ENCODE measurements at regions not wholly inside any gene's neighbourhood (a gene's known extent, or its start where the extent isn't known, plus 50 kb on each side); places are given as distances from the start of the nearest gene placed in this dataset.

DNA sequence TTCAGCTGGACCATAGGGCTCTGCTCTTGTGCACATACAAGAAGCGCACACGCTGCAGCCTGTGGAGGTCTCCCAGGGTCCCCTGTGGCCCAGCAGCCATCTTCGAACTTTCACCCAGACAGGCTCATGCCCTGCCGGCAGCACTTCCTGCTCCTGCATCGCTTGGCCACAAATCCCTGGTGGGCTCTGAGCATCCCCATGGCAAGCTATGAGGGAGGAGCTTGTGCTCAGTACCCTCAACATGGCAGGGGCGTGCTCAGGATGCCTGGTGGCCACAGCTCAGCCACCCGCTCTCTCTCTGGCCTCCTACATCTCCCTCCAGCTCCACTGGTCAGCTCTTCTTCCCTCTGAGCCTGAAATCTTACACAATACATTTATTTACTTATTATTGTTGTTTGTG, 63.7 kb downstream of the IRX2 start:
- H3K27ac ChIP-seq: no peak overlapping the region
- TF ChIP-seq, protein P1, sequence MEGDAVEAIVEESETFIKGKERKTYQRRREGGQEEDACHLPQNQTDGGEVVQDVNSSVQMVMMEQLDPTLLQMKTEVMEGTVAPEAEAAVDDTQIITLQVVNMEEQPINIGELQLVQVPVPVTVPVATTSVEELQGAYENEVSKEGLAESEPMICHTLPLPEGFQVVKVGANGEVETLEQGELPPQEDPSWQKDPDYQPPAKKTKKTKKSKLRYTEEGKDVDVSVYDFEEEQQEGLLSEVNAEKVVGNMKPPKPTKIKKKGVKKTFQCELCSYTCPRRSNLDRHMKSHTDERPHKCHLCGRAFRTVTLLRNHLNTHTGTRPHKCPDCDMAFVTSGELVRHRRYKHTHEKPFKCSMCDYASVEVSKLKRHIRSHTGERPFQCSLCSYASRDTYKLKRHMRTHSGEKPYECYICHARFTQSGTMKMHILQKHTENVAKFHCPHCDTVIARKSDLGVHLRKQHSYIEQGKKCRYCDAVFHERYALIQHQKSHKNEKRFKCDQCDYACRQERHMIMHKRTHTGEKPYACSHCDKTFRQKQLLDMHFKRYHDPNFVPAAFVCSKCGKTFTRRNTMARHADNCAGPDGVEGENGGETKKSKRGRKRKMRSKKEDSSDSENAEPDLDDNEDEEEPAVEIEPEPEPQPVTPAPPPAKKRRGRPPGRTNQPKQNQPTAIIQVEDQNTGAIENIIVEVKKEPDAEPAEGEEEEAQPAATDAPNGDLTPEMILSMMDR (IDR thresholded peaks at IDR 0.05): no peak
- no peak overlapping the region for H3K4me3 ChIP-seq
- H3K4me1 ChIP-seq: no peaks in the 10 kb centered on the region
- H3K36me3 ChIP-seq: no peaks in the 10 kb centered on the region
- no peaks in the 10 kb centered on the region for H3K9me3 ChIP-seq
- H3K27me3 ChIP-seq (ENCODE audit: low read depth): no peaks in the 10 kb centered on the region
- ATAC-seq (no peak), DNase-seq (no peak)
- intact Hi-C loops (cut with DNase I): no loop called here

DNA sequence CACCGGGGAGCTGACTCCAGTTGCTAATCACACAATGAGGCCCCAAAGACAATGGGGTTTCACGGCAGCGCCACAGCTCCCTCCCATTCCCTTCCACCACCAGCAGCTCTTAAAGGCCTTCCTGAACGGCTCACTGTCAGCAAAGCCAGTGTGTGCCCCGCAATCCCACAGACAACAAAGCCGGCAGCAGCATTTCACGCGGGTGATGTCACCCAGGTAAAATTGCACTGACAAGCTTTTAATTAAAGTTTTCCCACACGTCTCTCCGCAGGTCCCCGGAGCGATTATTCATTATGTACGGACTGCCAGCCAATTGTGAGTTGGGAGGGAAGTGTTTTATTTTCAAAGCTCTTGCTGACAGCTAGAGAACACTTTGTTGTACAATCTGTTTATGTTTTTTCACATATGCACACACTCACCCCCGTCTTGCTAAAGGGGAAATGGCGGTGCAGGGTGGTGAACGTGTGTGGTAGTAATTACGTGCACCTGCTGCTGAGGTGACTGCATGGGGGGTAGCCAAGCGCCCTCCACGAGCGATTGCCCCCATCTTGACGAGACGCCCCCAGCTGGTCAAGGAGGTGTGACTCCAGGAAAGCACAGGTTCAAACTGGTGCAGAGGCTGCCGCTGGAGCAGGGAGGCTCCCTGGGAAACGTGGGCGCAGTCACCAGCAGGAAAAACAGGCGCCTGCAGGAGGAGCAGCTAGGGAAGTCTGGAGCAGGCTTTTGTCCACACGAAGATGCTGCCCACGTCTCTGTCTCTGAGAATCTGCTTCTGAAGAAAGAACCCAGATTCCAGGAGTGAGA, 65.0 kb downstream of the IRX2 start:
- H3K36me3 ChIP-seq: no peaks in the 10 kb centered on the region
- ATAC-seq (no peak), DNase-seq (no peak)
- no peaks in the 10 kb centered on the region for H3K9me3 ChIP-seq
- TF ChIP-seq, protein P1 (IDR thresholded peaks at IDR 0.05): no peak
- H3K27me3 ChIP-seq (ENCODE audit: low read depth): no peaks in the 10 kb centered on the region
- no peak overlapping the region for H3K4me3 ChIP-seq
- H3K4me1 ChIP-seq: no peaks in the 10 kb centered on the region
- intact Hi-C loops (cut with DNase I): no loop called here
- H3K27ac ChIP-seq: no peak overlapping the region

DNA sequence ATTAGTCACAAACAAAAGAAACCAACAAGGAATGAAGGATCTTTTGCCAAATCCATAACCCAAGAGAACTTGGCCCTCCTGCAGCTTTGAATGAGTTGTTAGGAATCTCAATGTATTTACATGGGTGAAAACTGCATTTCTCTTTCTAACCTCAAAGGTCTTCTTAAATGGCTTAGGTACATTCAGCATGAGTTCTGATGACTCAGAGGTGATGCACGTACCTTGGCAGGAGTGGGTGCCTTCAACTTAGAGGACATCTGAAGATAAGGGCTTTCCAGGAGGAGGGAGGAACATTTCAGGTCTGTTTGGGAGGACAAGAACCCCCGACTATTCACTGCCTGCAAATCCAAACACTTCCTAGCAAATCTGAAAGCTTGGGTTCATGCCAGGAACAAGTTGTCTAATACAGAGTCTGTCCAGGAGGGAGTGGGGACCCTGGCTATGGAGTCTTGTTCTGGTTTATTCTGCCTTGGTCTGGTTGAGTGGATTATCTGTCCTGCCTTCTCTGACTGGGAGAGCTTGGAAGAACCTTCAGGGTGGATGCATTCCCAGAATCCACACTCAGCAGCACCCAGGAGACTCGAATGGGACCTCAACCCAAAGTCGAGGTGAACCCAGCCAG, 65.7 kb downstream of the IRX2 start:
- no peaks in the 10 kb centered on the region for H3K36me3 ChIP-seq
- DNase-seq (no peak), ATAC-seq (peak; percentile 72 to 77)
- no peak overlapping the region for H3K27ac ChIP-seq
- intact Hi-C loops (cut with DNase I): no loop called here
- H3K27me3 ChIP-seq (ENCODE audit: low read depth): no peaks in the 10 kb centered on the region
- no peak overlapping the region for H3K4me3 ChIP-seq
- no peaks in the 10 kb centered on the region for H3K9me3 ChIP-seq
- TF ChIP-seq, protein P1 (IDR thresholded peaks at IDR 0.05): no peak
- no peaks in the 10 kb centered on the region for H3K4me1 ChIP-seq

DNA sequence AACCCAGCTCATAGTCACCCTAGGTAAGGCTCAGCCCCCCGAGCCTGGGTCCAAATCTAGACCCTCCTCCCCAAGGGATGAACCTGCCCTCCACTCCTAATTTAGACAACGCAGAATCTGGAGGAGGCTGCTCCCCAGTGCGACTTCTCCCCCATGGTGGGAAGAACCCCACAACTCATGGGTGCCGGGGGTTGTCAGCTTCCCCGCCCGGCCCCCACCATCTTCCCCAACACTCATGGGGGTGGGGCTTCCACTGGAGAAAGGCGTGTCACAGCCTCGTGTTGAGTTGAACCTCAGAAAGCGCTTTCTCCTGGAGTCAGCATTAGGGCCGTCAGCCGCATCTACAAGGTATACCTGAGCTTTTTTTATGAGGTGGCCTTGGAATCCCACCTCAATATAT, 66.9 kb downstream of the IRX2 start:
- TF ChIP-seq, protein P1 (IDR thresholded peaks at IDR 0.05): no peak
- intact Hi-C loops (cut with DNase I): no loop called here
- no peaks in the 10 kb centered on the region for H3K9me3 ChIP-seq
- H3K36me3 ChIP-seq: no peaks in the 10 kb centered on the region
- H3K27ac ChIP-seq: no peak overlapping the region
- no peaks in the 10 kb centered on the region for H3K27me3 ChIP-seq (ENCODE audit: low read depth)
- no peak for ATAC-seq
- DNase-seq: no peak
- no peaks in the 10 kb centered on the region for H3K4me1 ChIP-seq
- H3K4me3 ChIP-seq: no peak overlapping the region

DNA sequence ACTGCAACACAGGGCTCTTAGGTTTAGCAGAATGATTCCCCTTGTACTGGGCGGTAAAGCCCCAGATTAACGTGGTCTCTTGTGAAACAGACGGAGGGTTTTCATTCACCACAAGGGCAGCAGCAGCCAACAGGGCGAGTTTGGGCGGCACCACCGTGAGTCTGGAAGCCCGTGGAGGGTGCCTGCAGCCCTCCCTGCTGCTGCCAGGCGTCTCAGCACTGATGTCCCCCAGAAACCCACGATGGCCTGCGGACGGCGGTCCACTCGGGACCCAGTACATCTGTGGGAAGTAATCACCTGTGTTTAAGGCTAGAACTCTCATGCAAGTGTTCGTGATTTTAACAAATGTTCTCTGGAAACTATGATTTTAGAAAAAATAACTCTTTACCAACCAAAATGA, 67.8 kb downstream of the IRX2 start:
- Histone ChIP-seq H3K27me3 (ENCODE audit: low read depth) (no peaks in the 10 kb centered on the region), H3K27ac (no peak overlapping the region), H3K36me3 (no peaks in the 10 kb centered on the region), H3K9me3 (no peaks in the 10 kb centered on the region), H3K4me3 (no peak overlapping the region), H3K4me1 (no peaks in the 10 kb centered on the region)
- ATAC-seq (no peak), DNase-seq (no peak)
- intact Hi-C loops (cut with DNase I): no loop called here
- TF ChIP-seq, protein P1 (IDR thresholded peaks at IDR 0.05): no peak

All from lower lobe of right lung (tissue), 2 donors.